ENCODE measurements at regions not wholly inside any gene's neighbourhood (a gene's known extent, or its start where the extent isn't known, plus 50 kb on each side); places are given as distances from the start of the nearest gene placed in this dataset.

DNA sequence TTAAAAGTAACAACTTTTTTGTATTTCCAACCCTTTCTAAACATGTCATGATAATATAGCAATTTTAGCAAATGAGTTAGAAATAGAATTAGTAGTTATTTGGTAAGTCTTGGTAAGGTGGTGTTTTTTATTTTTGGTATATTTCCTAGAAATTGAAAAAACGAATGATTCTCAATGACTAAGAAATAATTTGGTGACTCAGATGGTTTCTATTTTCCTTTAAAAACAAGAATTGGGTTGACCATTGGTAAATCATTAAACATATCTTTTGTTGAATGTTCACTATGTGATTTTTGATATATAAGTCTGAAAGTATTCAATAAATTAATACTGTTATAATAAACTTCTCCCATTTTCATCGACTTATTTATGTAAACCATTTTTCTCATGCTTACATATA is 206.2 kb upstream of the BANK1 start:
- DNase-seq (ENCODE audit: low read depth) (no peak), FAIRE-seq (no peak)
- no peak overlapping the region for H3K4me3 ChIP-seq (ENCODE audit: insufficient read depth, low read depth, low read length)
- H3K36me3 Mint-ChIP-seq (ENCODE audit: low read depth, unreplicated experiment) = no peaks in the 10 kb centered on the region
- no peaks in the 10 kb centered on the region for H4K20me1 ChIP-seq (ENCODE audit: insufficient read depth, low read length)
- no peak overlapping the region for H3K27ac ChIP-seq (ENCODE audit: low read depth, low read length)
- H3K9me3 Mint-ChIP-seq (ENCODE audit: unreplicated experiment) = peaks cover 8% of the 10 kb centered on the region
- no peak overlapping the region for H3K27ac Mint-ChIP-seq (ENCODE audit: unreplicated experiment)
- no peaks in the 10 kb centered on the region for H3K4me1 Mint-ChIP-seq (ENCODE audit: low read depth, unreplicated experiment)
- no peaks in the 10 kb centered on the region for H3K79me2 ChIP-seq (ENCODE audit: insufficient read depth, low read length)
- no peaks in the 10 kb centered on the region for H3K4me1 ChIP-seq (ENCODE audit: insufficient read depth, low read length)
- H3K9ac ChIP-seq (ENCODE audit: low read length) = no peak overlapping the region
- H3K27me3 ChIP-seq (ENCODE audit: insufficient read depth, low read length) = no peaks in the 10 kb centered on the region
- H3K4me3 Mint-ChIP-seq (ENCODE audit: unreplicated experiment) = no peak overlapping the region
- no peaks in the 10 kb centered on the region for H3K9me3 ChIP-seq (ENCODE audit: insufficient read depth, low read depth, low read length)
- H2AFZ ChIP-seq (ENCODE audit: low read depth, low read length) = no peak overlapping the region
- no peak for TF ChIP-seq EZH2 (IDR thresholded peaks at IDR 0.05; ENCODE audit: insufficient read depth, low read length)
- TF ChIP-seq, protein P1, sequence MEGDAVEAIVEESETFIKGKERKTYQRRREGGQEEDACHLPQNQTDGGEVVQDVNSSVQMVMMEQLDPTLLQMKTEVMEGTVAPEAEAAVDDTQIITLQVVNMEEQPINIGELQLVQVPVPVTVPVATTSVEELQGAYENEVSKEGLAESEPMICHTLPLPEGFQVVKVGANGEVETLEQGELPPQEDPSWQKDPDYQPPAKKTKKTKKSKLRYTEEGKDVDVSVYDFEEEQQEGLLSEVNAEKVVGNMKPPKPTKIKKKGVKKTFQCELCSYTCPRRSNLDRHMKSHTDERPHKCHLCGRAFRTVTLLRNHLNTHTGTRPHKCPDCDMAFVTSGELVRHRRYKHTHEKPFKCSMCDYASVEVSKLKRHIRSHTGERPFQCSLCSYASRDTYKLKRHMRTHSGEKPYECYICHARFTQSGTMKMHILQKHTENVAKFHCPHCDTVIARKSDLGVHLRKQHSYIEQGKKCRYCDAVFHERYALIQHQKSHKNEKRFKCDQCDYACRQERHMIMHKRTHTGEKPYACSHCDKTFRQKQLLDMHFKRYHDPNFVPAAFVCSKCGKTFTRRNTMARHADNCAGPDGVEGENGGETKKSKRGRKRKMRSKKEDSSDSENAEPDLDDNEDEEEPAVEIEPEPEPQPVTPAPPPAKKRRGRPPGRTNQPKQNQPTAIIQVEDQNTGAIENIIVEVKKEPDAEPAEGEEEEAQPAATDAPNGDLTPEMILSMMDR (IDR thresholded peaks at IDR 0.05; ENCODE audit: insufficient read depth, low read depth, low read length) = no peak
- H3K4me2 ChIP-seq (ENCODE audit: low read length) = no peak overlapping the region
- H3K27me3 Mint-ChIP-seq (ENCODE audit: low read depth, unreplicated experiment) = no peaks in the 10 kb centered on the region
- H3K36me3 ChIP-seq (ENCODE audit: insufficient read depth, low read length) = no peaks in the 10 kb centered on the region

DNA sequence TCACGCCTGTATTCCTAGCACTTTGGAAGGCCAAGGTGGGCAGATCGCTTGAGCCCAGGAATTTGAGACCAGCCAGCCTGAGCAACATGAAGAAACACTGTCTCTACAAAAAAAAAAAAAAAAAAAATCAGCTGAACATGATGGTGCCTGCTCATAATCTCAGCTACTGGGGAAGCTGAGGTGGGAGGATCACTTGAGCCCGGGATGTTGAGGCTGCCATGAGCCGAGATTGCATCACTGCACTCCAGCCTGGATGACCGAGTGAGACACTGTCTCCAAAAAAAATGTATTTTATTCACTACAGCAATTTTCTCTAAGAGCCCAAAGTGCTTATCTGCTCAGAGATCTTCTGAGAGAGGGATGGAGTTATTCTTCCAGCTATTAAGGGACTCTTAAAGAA is 215.8 kb upstream of the PPP3CA start:
- H3K27me3 Mint-ChIP-seq (ENCODE audit: low read depth, unreplicated experiment) = no peaks in the 10 kb centered on the region

DNA sequence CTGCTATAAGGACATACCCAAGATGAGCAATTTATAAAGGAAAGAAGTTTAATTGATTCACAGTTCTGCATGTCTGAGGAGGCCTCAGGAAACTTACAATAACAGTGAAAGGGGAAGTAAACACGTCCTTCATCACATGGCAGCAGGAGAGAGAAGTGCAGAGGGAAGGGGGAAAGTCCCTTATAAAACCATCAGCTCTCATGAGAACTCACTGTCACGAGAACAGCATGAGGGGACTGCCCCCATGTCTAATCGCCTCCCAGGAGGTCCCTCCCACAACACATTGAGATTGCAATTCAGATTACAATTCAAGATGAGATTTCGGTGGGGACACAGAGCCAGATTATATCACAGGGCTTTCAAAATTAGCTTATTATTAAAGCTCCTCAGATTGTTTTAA is 209.5 kb upstream of the PPP3CA start:
- Histone ChIP-seq H3K9ac (ENCODE audit: low read length) (no peak overlapping the region), H2AFZ (ENCODE audit: low read depth, low read length) (no peak overlapping the region), H3K79me2 (ENCODE audit: insufficient read depth, low read length) (no peaks in the 10 kb centered on the region), H3K4me2 (ENCODE audit: low read length) (no peak overlapping the region), H3K9me3 (ENCODE audit: insufficient read depth, low read depth, low read length) (peaks cover 3% of the 10 kb centered on the region), H3K27me3 (ENCODE audit: insufficient read depth, low read length) (no peaks in the 10 kb centered on the region), H3K4me1 (ENCODE audit: insufficient read depth, low read length) (no peaks in the 10 kb centered on the region), H3K27ac (ENCODE audit: low read depth, low read length) (no peak overlapping the region), H3K4me3 (ENCODE audit: insufficient read depth, low read depth, low read length) (no peak overlapping the region), H4K20me1 (ENCODE audit: insufficient read depth, low read length) (no peaks in the 10 kb centered on the region), H3K36me3 (ENCODE audit: insufficient read depth, low read length) (no peaks in the 10 kb centered on the region)
- TF ChIP-seq, protein P1 (IDR thresholded peaks at IDR 0.05; ENCODE audit: insufficient read depth, low read depth, low read length) = no peak
- no peak for TF ChIP-seq EZH2 (IDR thresholded peaks at IDR 0.05; ENCODE audit: insufficient read depth, low read length)
- Mint-ChIP-seq H3K27ac (ENCODE audit: unreplicated experiment) (no peak overlapping the region), H3K9me3 (ENCODE audit: unreplicated experiment) (peaks cover 5% of the 10 kb centered on the region), H3K27me3 (ENCODE audit: low read depth, unreplicated experiment) (no peaks in the 10 kb centered on the region), H3K36me3 (ENCODE audit: low read depth, unreplicated experiment) (no peaks in the 10 kb centered on the region), H3K4me3 (ENCODE audit: unreplicated experiment) (no peak overlapping the region), H3K4me1 (ENCODE audit: low read depth, unreplicated experiment) (peaks cover 2% of the 10 kb centered on the region)
- FAIRE-seq (no peak), DNase-seq (ENCODE audit: low read depth) (no peak)

More for the DNA sequence above, 215.8 kb upstream of the PPP3CA start:
- H3K9me3 Mint-ChIP-seq (ENCODE audit: unreplicated experiment) = peaks cover 4% of the 10 kb centered on the region
- H3K79me2 ChIP-seq (ENCODE audit: insufficient read depth, low read length) = no peaks in the 10 kb centered on the region
- no peaks in the 10 kb centered on the region for H3K27me3 ChIP-seq (ENCODE audit: insufficient read depth, low read length)
- no peak overlapping the region for H3K4me3 Mint-ChIP-seq (ENCODE audit: unreplicated experiment)
- no peak overlapping the region for H3K27ac ChIP-seq (ENCODE audit: low read depth, low read length)
- no peak overlapping the region for H3K9ac ChIP-seq (ENCODE audit: low read length)
- TF ChIP-seq, protein P1 (IDR thresholded peaks at IDR 0.05; ENCODE audit: insufficient read depth, low read depth, low read length) = no peak
- TF ChIP-seq EZH2 (IDR thresholded peaks at IDR 0.05; ENCODE audit: insufficient read depth, low read length) = no peak
- H3K27ac Mint-ChIP-seq (ENCODE audit: unreplicated experiment) = no peak overlapping the region
- H3K36me3 Mint-ChIP-seq (ENCODE audit: low read depth, unreplicated experiment) = no peaks in the 10 kb centered on the region
- H3K9me3 ChIP-seq (ENCODE audit: insufficient read depth, low read depth, low read length) = no peaks in the 10 kb centered on the region
- no peak overlapping the region for H2AFZ ChIP-seq (ENCODE audit: low read depth, low read length)
- no peak for FAIRE-seq
- H3K4me1 Mint-ChIP-seq (ENCODE audit: low read depth, unreplicated experiment) = no peaks in the 10 kb centered on the region
- DNase-seq (ENCODE audit: low read depth) = no peak
- no peak overlapping the region for H3K4me3 ChIP-seq (ENCODE audit: insufficient read depth, low read depth, low read length)
- H3K36me3 ChIP-seq (ENCODE audit: insufficient read depth, low read length) = no peaks in the 10 kb centered on the region
- no peak overlapping the region for H3K4me2 ChIP-seq (ENCODE audit: low read length)
- H4K20me1 ChIP-seq (ENCODE audit: insufficient read depth, low read length) = no peaks in the 10 kb centered on the region
- H3K4me1 ChIP-seq (ENCODE audit: insufficient read depth, low read length) = no peaks in the 10 kb centered on the region

Data from astrocyte (in vitro differentiated cells and primary cell).